Karpas-422 (cell line): ENCODE measurements at regions not wholly inside any gene's neighbourhood (a gene's known extent, or its start where the extent isn't known, plus 50 kb on each side); places are given as distances from the start of the nearest gene placed in this dataset.
A peak's percentile ranks its signal among the peaks of the same experiment; 100 is the strongest.

Experiments
- DNase-seq: peaks from one replicate; pipeline ENCODE4 v3.0.0-alpha.2; 2015
- H2AFZ ChIP-seq: fragments of 200-600 bp; sonication (generic); 2 replicates; pipeline ENCODE4 v1.6.1; 2014; ENCODE audit warnings: antibody characterized with exemption, low read length, mixed read lengths
- H3K27ac ChIP-seq: fragments of 200-600 bp; sonication (generic); 2 replicates; pipeline ENCODE4 v1.5.1; 2014; ENCODE audit warnings: mild to moderate bottlenecking, low read length, moderate library complexity
- H3K27me3 ChIP-seq: fragments of 200-600 bp; sonication (generic); 2 replicates; pipeline ENCODE4 v1.6.1; 2014; ENCODE audit warnings: low read length, mixed read lengths
- H3K36me3 ChIP-seq: fragments of 200-600 bp; sonication (generic); 2 replicates; pipeline ENCODE4 v1.6.1; 2014; ENCODE audit warnings: low read length, mixed read lengths; ENCODE audit not compliant: insufficient read depth
- H3K4me1 ChIP-seq: fragments of 200-600 bp; sonication (generic); 2 replicates; pipeline ENCODE4 v1.6.1; 2014; ENCODE audit warnings: mild to moderate bottlenecking, low read length, mixed read lengths
- H3K4me2 ChIP-seq: fragments of 200-600 bp; sonication (generic); 2 replicates; pipeline ENCODE4 v1.6.1; 2014; ENCODE audit warnings: low read length, low read depth, mild to moderate bottlenecking; ENCODE audit not compliant: poor library complexity, severe bottlenecking
- H3K4me3 ChIP-seq: fragments of 200-600 bp; sonication (generic); 2 replicates; pipeline ENCODE4 v1.5.1; 2014; ENCODE audit warnings: mild to moderate bottlenecking, antibody characterized with exemption, low read length, mixed read lengths
- H3K79me2 ChIP-seq: fragments of 200-600 bp; sonication (generic); 2 replicates; pipeline ENCODE4 v1.6.1; 2014; ENCODE audit warnings: mild to moderate bottlenecking, low read length, mixed read lengths
- H3K9ac ChIP-seq: fragments of 200-600 bp; sonication (generic); 2 replicates; pipeline ENCODE4 v1.6.0; 2014; ENCODE audit warnings: low read length
- H3K9me2 ChIP-seq: fragments of 200-600 bp; sonication (generic), shearing (Covaris generic); replicated peaks from 2 replicates; pipeline ENCODE4 v1.6.0; 2014; ENCODE audit warnings: mild to moderate bottlenecking, low read length, moderate library complexity; ENCODE audit not compliant: insufficient read depth
- H3K9me3 ChIP-seq: fragments of 300-700, 200-600 bp; sonication (generic); 2 replicates; pipeline ENCODE4 v1.6.1; 2014; ENCODE audit warnings: low read length, mixed read lengths
- H4K20me1 ChIP-seq: fragments of 200-600 bp; sonication (generic); 2 replicates; pipeline ENCODE4 v1.6.1; 2014; ENCODE audit warnings: mild to moderate bottlenecking, antibody characterized with exemption, low read length, low read depth; ENCODE audit not compliant: insufficient read depth

DNA sequence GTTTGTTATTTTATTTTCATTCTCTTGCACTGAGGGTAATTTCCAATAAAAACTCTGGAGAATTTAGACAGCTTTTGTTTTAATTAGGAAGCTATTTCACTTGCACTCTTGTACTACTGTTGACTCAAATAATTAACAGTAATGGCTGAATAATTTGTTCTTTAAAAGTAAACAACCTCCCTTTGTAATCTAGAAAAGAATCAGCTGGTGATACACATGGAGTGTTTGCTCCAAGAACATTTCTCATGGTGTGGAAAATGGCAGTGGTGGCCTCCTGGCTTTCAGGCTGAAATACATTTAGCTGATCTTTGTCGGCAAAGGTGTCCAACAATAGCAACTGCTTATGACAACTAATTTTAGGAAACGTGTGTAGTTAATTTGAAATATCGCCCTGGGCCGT, 129.4 kb downstream of the C9orf152 start:
- H3K9me2 ChIP-seq, result no peaks in the 10 kb centered on the region
- H3K27me3 ChIP-seq, result no peaks in the 10 kb centered on the region
- H3K4me2 ChIP-seq, result no peak overlapping the region
- no peaks in the 10 kb centered on the region for H3K4me1 ChIP-seq
- H2AFZ ChIP-seq, result no peak overlapping the region
- no peaks in the 10 kb centered on the region for H4K20me1 ChIP-seq
- DNase-seq, result no peak
- H3K79me2 ChIP-seq, result no peaks in the 10 kb centered on the region
- H3K27ac ChIP-seq, result no peak overlapping the region
- H3K9ac ChIP-seq, result no peak overlapping the region
- H3K9me3 ChIP-seq, result no peaks in the 10 kb centered on the region
- H3K4me3 ChIP-seq, result no peak overlapping the region
- H3K36me3 ChIP-seq, result no peaks in the 10 kb centered on the region

DNA sequence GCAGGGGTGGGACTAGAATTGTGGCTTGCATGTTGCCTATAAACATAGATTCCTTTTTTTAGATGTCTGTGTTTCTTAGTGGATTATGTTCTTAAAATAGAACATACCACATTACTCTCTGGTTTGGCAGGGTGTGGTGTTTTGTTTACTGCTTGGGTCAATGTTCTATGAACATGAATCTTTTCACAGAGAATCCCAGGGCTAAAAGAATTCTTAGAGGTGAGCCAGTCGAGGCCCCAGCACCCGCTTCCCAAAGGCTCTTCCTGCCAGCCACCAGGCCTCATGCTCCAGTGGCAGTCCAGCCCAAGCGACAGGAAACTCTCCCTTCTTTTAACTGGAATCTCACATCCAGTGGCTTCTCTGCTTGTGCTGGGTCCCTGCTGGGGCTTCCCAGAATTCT, 126.6 kb downstream of the C9orf152 start:
- no peak overlapping the region for H3K4me3 ChIP-seq
- H3K9ac ChIP-seq, result no peak overlapping the region
- H3K36me3 ChIP-seq, result no peaks in the 10 kb centered on the region
- no peaks in the 10 kb centered on the region for H3K9me2 ChIP-seq
- no peaks in the 10 kb centered on the region for H3K4me1 ChIP-seq
- H3K27me3 ChIP-seq, result no peaks in the 10 kb centered on the region
- no peak for DNase-seq
- no peak overlapping the region for H3K27ac ChIP-seq
- no peaks in the 10 kb centered on the region for H4K20me1 ChIP-seq
- no peaks in the 10 kb centered on the region for H3K9me3 ChIP-seq
- H3K4me2 ChIP-seq, result no peak overlapping the region
- no peaks in the 10 kb centered on the region for H3K79me2 ChIP-seq
- no peak overlapping the region for H2AFZ ChIP-seq

- no peaks in the 10 kb centered on the region for H3K27me3 ChIP-seq
- no peak overlapping the region for H3K9ac ChIP-seq
- no peaks in the 10 kb centered on the region for H4K20me1 ChIP-seq
- no peaks in the 10 kb centered on the region for H3K36me3 ChIP-seq
- H3K4me2 ChIP-seq, result no peak overlapping the region
- no peak overlapping the region for H2AFZ ChIP-seq
- no peaks in the 10 kb centered on the region for H3K79me2 ChIP-seq
- no peaks in the 10 kb centered on the region for H3K9me3 ChIP-seq
- DNase-seq, result no peak
- no peak overlapping the region for H3K27ac ChIP-seq
- H3K4me3 ChIP-seq, result no peak overlapping the region
- no peaks in the 10 kb centered on the region for H3K4me1 ChIP-seq
- no peaks in the 10 kb centered on the region for H3K9me2 ChIP-seq
These were observed 124.1 kb downstream of the C9orf152 start for GRCh38 chr9:110083866-110084265.

GRCh38 chr9:110086537-110086936, 121.4 kb downstream of the C9orf152 start:
- Histone ChIP-seq H3K79me2 (no peaks in the 10 kb centered on the region), H3K27me3 (no peaks in the 10 kb centered on the region), H4K20me1 (no peaks in the 10 kb centered on the region), H3K36me3 (no peaks in the 10 kb centered on the region), H3K27ac (no peak overlapping the region), H3K4me1 (no peaks in the 10 kb centered on the region), H3K9me3 (no peaks in the 10 kb centered on the region), H3K9ac (no peak overlapping the region), H3K9me2 (no peaks in the 10 kb centered on the region), H2AFZ (no peak overlapping the region), H3K4me3 (no peak overlapping the region), H3K4me2 (no peak overlapping the region)
- DNase-seq, result no peak

GRCh38 chr9:110087605-110088004, 120.4 kb downstream of the C9orf152 start:
- no peaks in the 10 kb centered on the region for H3K4me1 ChIP-seq
- H3K27me3 ChIP-seq, result no peaks in the 10 kb centered on the region
- no peaks in the 10 kb centered on the region for H3K79me2 ChIP-seq
- no peak overlapping the region for H3K9ac ChIP-seq
- no peaks in the 10 kb centered on the region for H3K9me2 ChIP-seq
- H3K9me3 ChIP-seq, result no peaks in the 10 kb centered on the region
- no peak for DNase-seq
- H4K20me1 ChIP-seq, result no peaks in the 10 kb centered on the region
- H3K36me3 ChIP-seq, result no peaks in the 10 kb centered on the region
- H2AFZ ChIP-seq, result no peak overlapping the region
- no peak overlapping the region for H3K4me2 ChIP-seq
- H3K4me3 ChIP-seq, result no peak overlapping the region
- H3K27ac ChIP-seq, result no peak overlapping the region

GRCh38 chr9:110088099-110088498, 119.9 kb downstream of the C9orf152 start:
- Histone ChIP-seq H3K4me3 (no peak overlapping the region), H4K20me1 (no peaks in the 10 kb centered on the region), H3K27me3 (no peaks in the 10 kb centered on the region), H3K4me2 (no peak overlapping the region), H2AFZ (no peak overlapping the region), H3K4me1 (no peaks in the 10 kb centered on the region), H3K9ac (no peak overlapping the region), H3K36me3 (no peaks in the 10 kb centered on the region), H3K79me2 (no peaks in the 10 kb centered on the region), H3K27ac (no peak overlapping the region), H3K9me3 (no peaks in the 10 kb centered on the region), H3K9me2 (no peaks in the 10 kb centered on the region)
- peak; percentile 66 for DNase-seq

- H3K79me2 ChIP-seq, result no peaks in the 10 kb centered on the region
- no peak overlapping the region for H3K4me3 ChIP-seq
- DNase-seq, result no peak
- H4K20me1 ChIP-seq, result no peaks in the 10 kb centered on the region
- H3K9me2 ChIP-seq, result no peaks in the 10 kb centered on the region
- no peaks in the 10 kb centered on the region for H3K9me3 ChIP-seq
- H3K9ac ChIP-seq, result no peak overlapping the region
- H3K4me1 ChIP-seq, result no peaks in the 10 kb centered on the region
- no peaks in the 10 kb centered on the region for H3K36me3 ChIP-seq
- H3K27me3 ChIP-seq, result no peaks in the 10 kb centered on the region
- no peak overlapping the region for H2AFZ ChIP-seq
- no peak overlapping the region for H3K4me2 ChIP-seq
- no peak overlapping the region for H3K27ac ChIP-seq
These were observed 118.1 kb downstream of the C9orf152 start for GRCh38 chr9:110089681-110090370.

- Histone ChIP-seq H3K27ac (no peak overlapping the region), H3K27me3 (no peaks in the 10 kb centered on the region), H3K9me2 (no peaks in the 10 kb centered on the region), H3K79me2 (no peaks in the 10 kb centered on the region), H3K4me2 (no peak overlapping the region), H3K4me1 (no peaks in the 10 kb centered on the region), H2AFZ (no peak overlapping the region), H4K20me1 (no peaks in the 10 kb centered on the region), H3K36me3 (no peaks in the 10 kb centered on the region), H3K9ac (no peak overlapping the region), H3K9me3 (no peaks in the 10 kb centered on the region), H3K4me3 (no peak overlapping the region)
- DNase-seq, result peak; percentile 49
These were observed 115.2 kb downstream of the C9orf152 start for GRCh38 chr9:110092792-110093191.
